ENCODE measurements at regions not wholly inside any gene's neighbourhood (a gene's known extent, or its start where the extent isn't known, plus 50 kb on each side); places are given as distances from the start of the nearest gene placed in this dataset.

GRCh38 chr2:18062892-18063291, 184.4 kb downstream of the KCNS3 start:
- TF ChIP-seq CTCF (IDR thresholded peaks at IDR 0.05) = no peak

GRCh38 chr2:18061717-18062116, 183.2 kb downstream of the KCNS3 start:
- intact Hi-C loops (cut with DNase I; ENCODE audit: low total_unique reads) = no loop called here
- Histone ChIP-seq H3K27me3 (no peaks in the 10 kb centered on the region), H3K4me3 (no peak overlapping the region), H3K4me1 (peaks cover 0 to 3% (median 0%) of the 10 kb centered on the region in 4 donors), H3K36me3 (no peaks in the 10 kb centered on the region), H3K9me3 (no peaks in the 10 kb centered on the region), H3K27ac (no peak overlapping the region)
- no peak for DNase-seq
- no peak for TF ChIP-seq CTCF (IDR thresholded peaks at IDR 0.05)

More at GRCh38 chr2:18062892-18063291, 184.4 kb downstream of the KCNS3 start:
- no peak overlapping the region for H3K4me3 ChIP-seq
- H3K27ac ChIP-seq = no peak overlapping the region
- H3K9me3 ChIP-seq = no peaks in the 10 kb centered on the region
- peaks cover 0 to 3% (median 0%) of the 10 kb centered on the region in 4 donors for H3K4me1 ChIP-seq
- H3K27me3 ChIP-seq = no peaks in the 10 kb centered on the region
- H3K36me3 ChIP-seq = no peaks in the 10 kb centered on the region
- no peak for DNase-seq
- intact Hi-C loops (cut with DNase I; ENCODE audit: low total_unique reads) = no loop called here

- Histone ChIP-seq H3K9me3 (no peaks in the 10 kb centered on the region), H3K4me3 (no peak overlapping the region), H3K36me3 (no peaks in the 10 kb centered on the region), H3K4me1 (no peaks in the 10 kb centered on the region), H3K27me3 (no peaks in the 10 kb centered on the region), H3K27ac (no peak overlapping the region)
- TF ChIP-seq CTCF (IDR thresholded peaks at IDR 0.05) = no peak
- intact Hi-C loops (cut with DNase I; ENCODE audit: low total_unique reads) = no loop called here
- no peak for DNase-seq
Measured at GRCh38 chr2:18057657-18058056, 179.2 kb downstream of the KCNS3 start.

GRCh38 chr2:18055290-18055689, 176.8 kb downstream of the KCNS3 start:
- intact Hi-C loops (cut with DNase I; ENCODE audit: low total_unique reads) = no loop called here
- no peak overlapping the region for H3K27ac ChIP-seq
- no peak overlapping the region for H3K4me3 ChIP-seq
- no peaks in the 10 kb centered on the region for H3K4me1 ChIP-seq
- DNase-seq = no peak
- H3K36me3 ChIP-seq = no peaks in the 10 kb centered on the region
- no peak for TF ChIP-seq CTCF (IDR thresholded peaks at IDR 0.05)
- no peaks in the 10 kb centered on the region for H3K9me3 ChIP-seq
- H3K27me3 ChIP-seq = no peaks in the 10 kb centered on the region

- peaks cover 0 to 22% (median 14%) of the 10 kb centered on the region in 4 donors for H3K4me1 ChIP-seq
- H3K27me3 ChIP-seq = no peaks in the 10 kb centered on the region
- H3K27ac ChIP-seq = no peak overlapping the region
- H3K9me3 ChIP-seq = no peaks in the 10 kb centered on the region
- no peak overlapping the region for H3K4me3 ChIP-seq
- H3K36me3 ChIP-seq = no peaks in the 10 kb centered on the region
- TF ChIP-seq CTCF (IDR thresholded peaks at IDR 0.05) = no peak
- no peak for DNase-seq
- intact Hi-C loops (cut with DNase I; ENCODE audit: low total_unique reads) = no loop called here
Measured at GRCh38 chr2:18050001-18050400, 171.5 kb downstream of the KCNS3 start.

- Histone ChIP-seq H3K4me1 (peaks cover 0 to 22% (median 14%) of the 10 kb centered on the region in 4 donors), H3K27me3 (no peaks in the 10 kb centered on the region), H3K27ac (no peak overlapping the region), H3K4me3 (no peak overlapping the region), H3K9me3 (no peaks in the 10 kb centered on the region), H3K36me3 (no peaks in the 10 kb centered on the region)
- TF ChIP-seq CTCF (IDR thresholded peaks at IDR 0.05) = no peak
- DNase-seq = no peak
- intact Hi-C loops (cut with DNase I; ENCODE audit: low total_unique reads) = no loop called here
Measured at GRCh38 chr2:18049325-18049724, 170.9 kb downstream of the KCNS3 start.
